GM12878 (cell line): ENCODE measurements at regions not wholly inside any gene's neighbourhood (a gene's known extent, or its start where the extent isn't known, plus 50 kb on each side); places are given as distances from the start of the nearest gene placed in this dataset.

Source experiments
- ATAC-seq: fragments of 200-7000 bp; cut with Tn5 transposase; 3 replicates; pipeline ENCODE4 v1.9.1; 2020; ENCODE audit warnings: mild to moderate bottlenecking, moderate library complexity
- BruUV-seq: library from RNA; stranded (reverse); fragments of 400-500 nt; replicated peaks from 2 replicates; lab custom pipeline; 2021; lab: Mats Ljungman, UMichigan
- CTCF ChIA-PET: fragments of 300-600 bp; sonication (Branson Sonifier 250); formaldehyde crosslinking; extraction: SDS; loops from one replicate; lab custom pipeline; 2021; ENCODE audit warnings: inconsistent platforms; lab: Yijun Ruan, JAX
- POLR2A ChIA-PET: fragments of 350-600 bp; formaldehyde crosslinking; extraction: SDS; loops from one replicate; lab custom pipeline; 2021; ENCODE audit warnings: inconsistent platforms; lab: Charles Lee
- RAD21 ChIA-PET: fragments of 300-600 bp; sonication (Branson Sonifier 250); formaldehyde crosslinking; loops from one replicate; lab custom pipeline; 2023; ENCODE audit warnings: antibody characterized with exemption; ENCODE audit not compliant: unreplicated experiment; lab: Charles Lee
- SMC1A ChIA-PET: fragments of 300-600 bp; sonication (Branson Sonifier 250); formaldehyde crosslinking; loops from one replicate; lab custom pipeline; 2023; ENCODE audit not compliant: unreplicated experiment, uncharacterized antibody; lab: Charles Lee
- DNase-seq: peaks from one replicate; pipeline ENCODE4 v3.0.0-alpha.2; 2011; ENCODE audit warnings: low read depth, low spot score
- FAIRE-seq: peaks from 3 replicates; lab custom pipeline; 2011; peaks lifted over from hg19 to GRCh38; lab: Jason Lieb, UNC
- H2AFZ ChIP-seq: 2 replicates; pipeline ENCODE4 v1.6.0; 2011; ENCODE audit warnings: low read depth, low read length, control low read depth; ENCODE audit not compliant: control insufficient read depth
- H3K27ac ChIP-seq: 2 replicates; pipeline ENCODE4 v1.5.1; 2011; ENCODE audit warnings: control low read depth; ENCODE audit not compliant: control insufficient read depth, insufficient read depth
- H3K27me3 ChIP-seq, 2 experiments: replicated peaks in 1 of 2; 2 replicates each; pipeline versions ENCODE4 v1.6.0 to v1.6.1; 2011; ENCODE audit warnings: low read length in 1 of 2; ENCODE audit not compliant: control insufficient read depth in 2 of 2, insufficient read depth in 2 of 2
- H3K36me3 ChIP-seq, 2 experiments: 2 replicates each; pipeline ENCODE4 v1.5.1; 2011; ENCODE audit warnings: low read length in 1 of 2; ENCODE audit not compliant: control insufficient read depth in 2 of 2, insufficient read depth in 2 of 2
- H3K4me1 ChIP-seq: 2 replicates; pipeline ENCODE4 v1.6.1; 2011; ENCODE audit warnings: mild to moderate bottlenecking, low read length, moderate library complexity, mixed read lengths; ENCODE audit not compliant: control insufficient read depth, insufficient read depth
- H3K4me2 ChIP-seq: 2 replicates; pipeline ENCODE4 v1.6.0; 2011; ENCODE audit warnings: control low read depth; ENCODE audit not compliant: control insufficient read depth, insufficient read depth
- H3K4me3 ChIP-seq: fragments of 200-600 bp; sonication (generic); 2 replicates; pipeline ENCODE4 v1.5.1; 2016
- H3K79me2 ChIP-seq: 2 replicates; pipeline ENCODE4 v1.6.0; 2011; ENCODE audit warnings: low read length; ENCODE audit not compliant: control insufficient read depth, insufficient read depth
- H3K9ac ChIP-seq: 2 replicates; pipeline ENCODE4 v1.8.0; 2011; ENCODE audit warnings: low read length, control low read depth, mixed read lengths; ENCODE audit not compliant: control insufficient read depth, insufficient read depth
- H3K9me3 ChIP-seq: replicated peaks from 3 replicates; pipeline ENCODE4 v1.5.1; 2011; ENCODE audit warnings: mild to moderate bottlenecking, low read length; ENCODE audit not compliant: control insufficient read depth, insufficient read depth
- H4K20me1 ChIP-seq: 2 replicates; pipeline ENCODE4 v1.6.0; 2011; ENCODE audit not compliant: control insufficient read depth, insufficient read depth
- CBX3 ChIP-seq: fragments of 200-600 bp; sonication (generic); IDR thresholded peaks from 2 replicates; pipeline ENCODE4 v1.6.1; 2016; ENCODE audit warnings: low read depth, borderline replicate concordance
- CHD4 ChIP-seq: fragments of 200-600 bp; sonication (generic); IDR thresholded peaks from 2 replicates; pipeline ENCODE4 v1.6.1; 2016; ENCODE audit warnings: mild to moderate bottlenecking
- EGR1 ChIP-seq, 2 experiments: IDR thresholded peaks; 1 replicate in 1 of 2; 2 replicates in 1 of 2; pipeline ENCODE4 v1.6.1; 2011 to 2012; ENCODE audit warnings: low read depth in 2 of 2, low read length in 2 of 2, borderline replicate concordance in 1 of 2, mild to moderate bottlenecking in 1 of 2, moderate library complexity in 1 of 2
- ESRRA ChIP-seq: IDR thresholded peaks from 2 replicates; pipeline ENCODE4 v1.6.1; 2012; ENCODE audit warnings: mild to moderate bottlenecking, low read length, improper control_type of control experiment
- KAT2A ChIP-seq: conservative IDR thresholded peaks from 2 replicates; pipeline ENCODE4 v1.6.1; 2011; ENCODE audit warnings: low read depth, low read length; ENCODE audit not compliant: control insufficient read depth
- MTA2 ChIP-seq: fragments of 450-650 bp; IDR thresholded peaks from 2 replicates; pipeline ENCODE4 v1.6.1; 2016; ENCODE audit warnings: low read depth, mild to moderate bottlenecking, moderate library complexity
- RCOR1 ChIP-seq: conservative IDR thresholded peaks from 2 replicates; pipeline ENCODE4 v1.6.1; 2012; ENCODE audit warnings: low read depth, low read length, improper control_type of control experiment
- SIN3A ChIP-seq: IDR thresholded peaks from 2 replicates; pipeline ENCODE4 v1.6.1; 2012; ENCODE audit warnings: low read depth, low read length, improper control_type of control experiment
- SIX5 ChIP-seq: IDR thresholded peaks from 2 replicates; pipeline ENCODE4 v1.6.1; 2011; ENCODE audit warnings: mild to moderate bottlenecking, low read depth, low read length, moderate library complexity; ENCODE audit not compliant: severe bottlenecking
- SMAD5 ChIP-seq: IDR thresholded peaks from 2 replicates; pipeline ENCODE4 v1.6.1; 2016; ENCODE audit warnings: antibody characterized with exemption, low read depth
- SREBF2 ChIP-seq: IDR thresholded peaks from 2 replicates; pipeline ENCODE4 v1.6.1; 2012; ENCODE audit warnings: mild to moderate bottlenecking, low read length
- STAT3 ChIP-seq: IDR thresholded peaks from 2 replicates; pipeline ENCODE4 v1.6.1; 2011; ENCODE audit warnings: low read depth, low read length, improper control_type of control experiment
- ZBTB40 ChIP-seq: fragments of 450-650 bp; IDR thresholded peaks from 2 replicates; pipeline ENCODE4 v1.6.1; 2016; ENCODE audit warnings: mild to moderate bottlenecking, moderate library complexity, borderline replicate concordance
- ZNF384 ChIP-seq: IDR thresholded peaks from 2 replicates; pipeline ENCODE4 v1.6.1; 2012; ENCODE audit warnings: low read depth, mild to moderate bottlenecking, low read length, improper control_type of control experiment, borderline replicate concordance
- ZZZ3 ChIP-seq: IDR thresholded peaks from 2 replicates; pipeline ENCODE4 v1.6.1; 2011; ENCODE audit warnings: low read depth; ENCODE audit not compliant: control insufficient read depth, insufficient read length
- WGBS: methylation state at CpG from one replicate; pipeline ENCODE4 v1.1.6; 2016; ENCODE audit warnings: low lambda C conversion rate; ENCODE audit not compliant: insufficient replicate concordance, insufficient coverage; ENCODE audit errors: missing lambda C conversion rate; 5-methylcytosine and 5-hydroxymethylcytosine counted together
- in situ Hi-C: fragments of 300-500 bp; cut with MboI; formaldehyde crosslinking; loops from 9 replicates; pipeline ENCODE4 v1.14.3; 2018; ENCODE audit warnings: mixed read lengths
- intact Hi-C: fragments of 100-400 bp; cut with micrococcal nuclease; formaldehyde crosslinking; loops from one replicate; pipeline ENCODE4 v1.14.2; 2022; ENCODE audit not compliant: unreplicated experiment
- TF ChIP-seq, protein P1 (sequence below): IDR thresholded peaks from 2 replicates; pipeline ENCODE4 v1.6.1; 2011; ENCODE audit warnings: low read depth, low read length, improper control_type of control experiment, borderline replicate concordance

DNA sequence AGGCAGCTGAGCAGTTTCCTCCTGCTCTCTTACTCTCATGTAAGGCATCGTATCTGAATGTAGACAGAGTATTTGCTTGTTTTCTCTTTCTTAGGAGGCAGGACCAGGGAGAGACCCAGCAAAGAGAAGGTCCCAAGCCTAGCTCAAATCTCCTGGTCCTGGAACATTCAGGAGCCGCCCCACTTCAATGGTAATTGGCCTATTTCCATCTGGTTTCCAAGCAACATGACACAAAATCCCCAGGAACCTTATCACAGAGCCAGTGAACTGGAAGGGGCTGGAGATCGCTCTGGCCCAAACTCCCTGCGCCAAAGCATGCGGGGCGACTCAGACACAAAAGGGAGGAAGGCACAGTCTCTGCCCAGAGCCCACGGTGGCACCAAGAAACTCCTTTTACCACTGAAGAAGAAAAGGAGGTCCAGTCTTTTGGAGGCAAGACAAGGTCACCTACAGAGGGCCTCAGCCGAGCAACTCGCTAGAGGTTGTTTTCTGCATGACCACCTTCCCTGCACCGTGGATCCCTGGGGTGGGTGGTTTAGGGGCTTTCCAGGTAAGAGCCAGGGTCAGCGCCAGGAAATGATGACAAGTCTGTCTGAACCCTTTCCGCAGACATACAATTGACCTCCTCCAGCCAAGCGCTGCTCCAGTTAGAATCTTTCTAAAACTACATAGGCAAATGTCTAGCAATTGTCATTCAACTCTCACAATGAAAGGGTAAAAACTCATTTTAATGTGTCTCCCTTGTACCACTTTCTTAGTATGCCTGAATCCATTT lies 394.7 kb downstream of the SOX9 start:
- Histone ChIP-seq H3K36me3 (no peaks in the 10 kb centered on the region), H2AFZ (peak overlapping the region; percentile 59), H3K79me2 (no peaks in the 10 kb centered on the region), H3K4me1 (peaks cover 49% of the 10 kb centered on the region), H3K4me3 (0 out of 2 replicates have a peak overlapping the region, but pooled peaks have one; percentile 3), H3K9me3 (no peaks in the 10 kb centered on the region; the same call in 2 of the 3 replicates), H4K20me1 (no peaks in the 10 kb centered on the region), H3K27ac (peak overlapping the region; percentile 84), H3K4me2 (peak overlapping the region; percentile 49), H3K27me3 (no peaks in the 10 kb centered on the region), H3K9ac (peak overlapping the region; percentile 53)
- FAIRE-seq (no peak), DNase-seq (peak; percentile 77), ATAC-seq (peak; percentile 64)
- intact Hi-C loops, result loop anchor here (1.0 to 5.0 kb wide), 8 partner anchors 23 to 508 kb away; partner anchors contain the start of gene SOX9
- ChIA-PET POLR2A (interaction anchor here (0.8 to 8.7 kb wide), 8 partner anchors 8 to 92 kb away, joined by 3 to 143 read pairs (median 13); no protein-coding TSS in a partner anchor), RAD21 (interaction anchor here (0.6 to 15.8 kb wide), 16 partner anchors 17 to 485 kb away, joined by 3 to 361 read pairs (median 5); partner anchors contain the start of gene SOX9), SMC1A (interaction anchor here (0.6 to 16.7 kb wide), 18 partner anchors 10 to 486 kb away, joined by 3 to 291 read pairs (median 5); partner anchors contain the start of gene SOX9), CTCF (interaction anchor here (0.6 to 10.1 kb wide), 7 partner anchors 24 to 674 kb away, joined by 3 to 111 read pairs (median 4); no protein-coding TSS in a partner anchor)
- 35% methylated on average over 13 of the region's 13 CpGs for WGBS
- in situ Hi-C loops, result loop anchor here (5.0 to 10.0 kb wide), 3 partner anchors 93 to 483 kb away; partner anchors contain the start of gene SOX9
- BruUV-seq, result no TSS peak
- TF ChIP-seq ZNF384 (no peak), RCOR1 (no peak), KAT2A (no peak), MTA2 (no peak), CBX3 (no peak), ZBTB40 (no peak), SIX5 (no peak), STAT3 (no peak), EGR1 (IDR thresholded peaks at IDR 0.05; ENCODE audit: borderline replicate concordance in 1 of 2, low read depth in 2 of 2, low read length in 2 of 2) (no peak), SIN3A (no peak), CHD4 (no peak), ESRRA (no peak; the same call in 1 of the 2 replicates), ZZZ3 (no peak), SREBF2 (no peak), SMAD5 (no peak)
- TF ChIP-seq, protein P1, sequence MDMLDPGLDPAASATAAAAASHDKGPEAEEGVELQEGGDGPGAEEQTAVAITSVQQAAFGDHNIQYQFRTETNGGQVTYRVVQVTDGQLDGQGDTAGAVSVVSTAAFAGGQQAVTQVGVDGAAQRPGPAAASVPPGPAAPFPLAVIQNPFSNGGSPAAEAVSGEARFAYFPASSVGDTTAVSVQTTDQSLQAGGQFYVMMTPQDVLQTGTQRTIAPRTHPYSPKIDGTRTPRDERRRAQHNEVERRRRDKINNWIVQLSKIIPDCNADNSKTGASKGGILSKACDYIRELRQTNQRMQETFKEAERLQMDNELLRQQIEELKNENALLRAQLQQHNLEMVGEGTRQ, result no peak
